ENCODE measurements at regions not wholly inside any gene's neighbourhood (a gene's known extent, or its start where the extent isn't known, plus 50 kb on each side); places are given as distances from the start of the nearest gene placed in this dataset.

DNA sequence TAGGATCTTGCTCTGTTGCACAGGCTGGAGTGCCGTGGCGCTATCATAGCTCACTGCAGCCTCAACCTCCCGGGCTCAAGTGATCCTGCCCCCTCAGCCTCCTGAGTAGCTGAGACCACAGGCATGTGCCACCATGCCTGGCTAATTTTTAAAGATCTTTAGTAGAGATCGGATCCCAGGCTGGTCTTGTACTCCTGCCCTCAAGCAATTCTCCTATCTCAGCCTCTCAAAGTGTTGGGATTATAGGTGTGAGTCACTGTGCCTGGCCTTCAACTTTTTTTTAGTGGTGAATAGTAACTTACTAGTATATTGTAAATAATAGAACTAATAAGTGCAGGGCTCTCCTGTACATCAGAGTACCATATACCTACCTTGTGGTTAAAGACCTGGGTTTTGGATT is 52.1 kb upstream of the LMTK2 start:
- TF ChIP-seq, protein P1, sequence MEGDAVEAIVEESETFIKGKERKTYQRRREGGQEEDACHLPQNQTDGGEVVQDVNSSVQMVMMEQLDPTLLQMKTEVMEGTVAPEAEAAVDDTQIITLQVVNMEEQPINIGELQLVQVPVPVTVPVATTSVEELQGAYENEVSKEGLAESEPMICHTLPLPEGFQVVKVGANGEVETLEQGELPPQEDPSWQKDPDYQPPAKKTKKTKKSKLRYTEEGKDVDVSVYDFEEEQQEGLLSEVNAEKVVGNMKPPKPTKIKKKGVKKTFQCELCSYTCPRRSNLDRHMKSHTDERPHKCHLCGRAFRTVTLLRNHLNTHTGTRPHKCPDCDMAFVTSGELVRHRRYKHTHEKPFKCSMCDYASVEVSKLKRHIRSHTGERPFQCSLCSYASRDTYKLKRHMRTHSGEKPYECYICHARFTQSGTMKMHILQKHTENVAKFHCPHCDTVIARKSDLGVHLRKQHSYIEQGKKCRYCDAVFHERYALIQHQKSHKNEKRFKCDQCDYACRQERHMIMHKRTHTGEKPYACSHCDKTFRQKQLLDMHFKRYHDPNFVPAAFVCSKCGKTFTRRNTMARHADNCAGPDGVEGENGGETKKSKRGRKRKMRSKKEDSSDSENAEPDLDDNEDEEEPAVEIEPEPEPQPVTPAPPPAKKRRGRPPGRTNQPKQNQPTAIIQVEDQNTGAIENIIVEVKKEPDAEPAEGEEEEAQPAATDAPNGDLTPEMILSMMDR (IDR thresholded peaks at IDR 0.05 in 2 of 3, conservative IDR thresholded peaks at IDR 0.05 in 1 of 3; ENCODE audit: insufficient read depth in 2 of 3, low read depth in 1 of 3, low read length in 3 of 3): no peak
- TF ChIP-seq HNRNPH1 (optimal IDR thresholded peaks at IDR 0.05; ENCODE audit: low read depth, low read length): no peak
- no peak for TF ChIP-seq MYC (IDR thresholded peaks at IDR 0.05; ENCODE audit: low read depth, low read length)
- TF ChIP-seq MYC (CRISPR knock-in tag; IDR thresholded peaks at IDR 0.05; ENCODE audit: borderline replicate concordance, low read depth): no peak
- TF ChIP-seq POLR2B (IDR thresholded peaks at IDR 0.05; ENCODE audit: low read depth, partially characterized antibody): no peak
- no peak for TF ChIP-seq CHD2 (IDR thresholded peaks at IDR 0.05; ENCODE audit: low read depth, low read length)
- no peak for TF ChIP-seq ZNF124 (CRISPR knock-in tag; IDR thresholded peaks at IDR 0.05)
- TF ChIP-seq, protein P2, sequence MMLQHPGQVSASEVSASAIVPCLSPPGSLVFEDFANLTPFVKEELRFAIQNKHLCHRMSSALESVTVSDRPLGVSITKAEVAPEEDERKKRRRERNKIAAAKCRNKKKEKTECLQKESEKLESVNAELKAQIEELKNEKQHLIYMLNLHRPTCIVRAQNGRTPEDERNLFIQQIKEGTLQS (IDR thresholded peaks at IDR 0.05): no peak
- TF ChIP-seq, protein P2 (CRISPR knock-in tag; conservative IDR thresholded peaks at IDR 0.05): no peak
- TF ChIP-seq, protein P3, sequence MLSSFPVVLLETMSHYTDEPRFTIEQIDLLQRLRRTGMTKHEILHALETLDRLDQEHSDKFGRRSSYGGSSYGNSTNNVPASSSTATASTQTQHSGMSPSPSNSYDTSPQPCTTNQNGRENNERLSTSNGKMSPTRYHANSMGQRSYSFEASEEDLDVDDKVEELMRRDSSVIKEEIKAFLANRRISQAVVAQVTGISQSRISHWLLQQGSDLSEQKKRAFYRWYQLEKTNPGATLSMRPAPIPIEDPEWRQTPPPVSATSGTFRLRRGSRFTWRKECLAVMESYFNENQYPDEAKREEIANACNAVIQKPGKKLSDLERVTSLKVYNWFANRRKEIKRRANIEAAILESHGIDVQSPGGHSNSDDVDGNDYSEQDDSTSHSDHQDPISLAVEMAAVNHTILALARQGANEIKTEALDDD (IDR thresholded peaks at IDR 0.05): no peak
- TF ChIP-seq ZNF589 (CRISPR knock-in tag; IDR thresholded peaks at IDR 0.05; ENCODE audit: low read depth): no peak
- no peak for TF ChIP-seq RAD21 (CRISPR knock-in tag; conservative IDR thresholded peaks at IDR 0.05 in 1 of 2, IDR thresholded peaks at IDR 0.05 in 1 of 2)
- no peak for TF ChIP-seq SMARCB1 (IDR thresholded peaks at IDR 0.05; ENCODE audit: insufficient read length, low read depth)

Data from K562 (cell line).